ENCODE measurements at regions not wholly inside any gene's neighbourhood (a gene's known extent, or its start where the extent isn't known, plus 50 kb on each side); places are given as distances from the start of the nearest gene placed in this dataset.
"Not testable (repeated sequence)": the region's sequence is repeated elsewhere in the genome, so short reads cannot be mapped to it uniquely, and the experiment has no call there.

DNA sequence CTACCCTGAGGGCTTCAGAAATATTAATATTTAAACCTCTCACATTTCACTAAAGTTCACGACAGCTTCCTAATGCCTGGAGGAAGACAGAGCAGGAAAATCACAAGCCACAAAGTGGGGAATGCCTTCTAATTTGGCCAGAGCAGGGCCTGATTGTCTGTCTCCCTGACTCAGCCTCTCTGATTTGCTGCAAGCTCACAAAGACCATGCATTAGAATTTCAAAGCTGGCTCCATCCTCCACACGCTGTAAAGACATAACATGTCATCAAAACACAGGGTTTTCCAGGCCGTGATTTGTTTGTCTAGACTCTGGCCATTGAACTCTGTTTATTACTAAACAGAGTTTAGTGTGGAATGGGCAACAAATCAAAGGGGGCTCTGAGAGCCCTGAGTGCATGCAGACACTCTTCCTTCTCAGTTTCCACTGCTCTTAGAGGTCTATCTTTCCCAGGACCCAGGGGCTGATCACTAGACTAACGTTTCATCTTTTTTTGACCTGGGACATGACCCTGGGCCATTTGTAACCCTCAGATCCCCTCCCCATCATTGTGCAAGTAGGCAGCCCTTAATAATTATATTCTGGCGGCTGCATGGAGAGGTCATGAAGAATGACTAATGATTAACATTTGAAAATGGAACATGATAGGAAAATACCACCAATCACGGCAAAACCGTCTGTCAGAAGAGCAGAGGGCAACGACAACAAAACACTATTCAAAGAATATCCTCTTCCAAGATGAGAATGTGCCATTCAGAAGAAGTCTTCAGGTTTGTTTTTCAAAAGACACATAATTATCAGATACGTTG lies 140.2 kb downstream of the ENC1 start:
- no peak for DNase-seq (ENCODE audit: low spot score)

DNA sequence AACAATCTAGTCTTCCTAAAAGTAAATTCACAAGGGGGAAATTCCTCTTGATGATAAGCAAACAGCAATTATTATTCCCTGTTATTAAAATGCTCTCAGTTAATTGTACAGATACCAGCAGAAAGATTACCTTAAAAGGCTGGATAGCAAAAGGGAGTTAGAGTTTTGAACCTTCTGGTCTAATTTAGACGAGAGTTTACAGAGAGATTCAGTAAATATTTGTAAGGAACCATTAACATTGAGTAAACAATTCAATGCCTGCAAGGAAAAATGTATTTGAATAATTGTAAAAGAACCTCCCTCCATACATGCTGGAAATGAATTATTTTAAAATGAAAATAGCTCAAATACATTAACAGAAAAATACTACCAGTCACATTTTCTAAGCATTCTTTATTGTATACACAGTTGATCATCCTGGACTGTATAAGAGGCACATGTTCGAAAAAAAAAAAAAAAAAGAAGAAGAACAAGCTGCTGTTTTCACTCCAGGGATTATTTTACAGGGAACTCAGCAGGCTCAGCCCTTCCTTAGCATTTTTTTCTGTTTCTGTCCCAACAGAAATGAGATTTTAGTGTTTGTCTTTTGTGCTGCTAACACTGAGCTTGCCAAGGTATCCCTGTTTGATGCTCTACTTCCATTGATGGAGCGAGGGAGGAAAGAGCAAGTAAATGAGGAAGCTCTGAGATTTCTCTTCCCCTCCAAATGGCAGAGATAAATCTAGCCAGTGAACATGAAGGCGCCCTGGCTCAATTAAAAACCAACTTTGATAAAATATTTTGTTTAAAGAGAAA lies 141.1 kb downstream of the ENC1 start:
- DNase-seq (ENCODE audit: low spot score), result no peak

DNA sequence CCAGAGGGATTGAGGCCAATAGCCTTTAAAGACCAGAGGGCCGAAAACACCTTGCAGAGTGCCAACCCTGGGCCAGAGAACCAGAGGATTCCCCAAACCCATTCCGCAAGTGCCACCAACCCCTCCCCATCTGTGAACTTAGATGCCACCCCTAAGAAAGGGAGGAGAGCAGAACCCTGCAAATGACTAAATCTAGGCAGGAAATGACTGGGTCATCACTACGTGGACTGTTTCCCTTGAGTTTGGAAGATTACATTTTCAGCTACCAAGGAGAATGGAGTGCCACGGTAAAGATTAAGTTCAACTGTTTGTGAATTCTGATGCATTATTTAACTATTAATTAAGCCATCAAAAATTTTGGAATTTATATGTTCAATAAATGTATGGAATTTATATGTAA lies 142.8 kb downstream of the ENC1 start:
- DNase-seq (ENCODE audit: low spot score), result no peak

DNA sequence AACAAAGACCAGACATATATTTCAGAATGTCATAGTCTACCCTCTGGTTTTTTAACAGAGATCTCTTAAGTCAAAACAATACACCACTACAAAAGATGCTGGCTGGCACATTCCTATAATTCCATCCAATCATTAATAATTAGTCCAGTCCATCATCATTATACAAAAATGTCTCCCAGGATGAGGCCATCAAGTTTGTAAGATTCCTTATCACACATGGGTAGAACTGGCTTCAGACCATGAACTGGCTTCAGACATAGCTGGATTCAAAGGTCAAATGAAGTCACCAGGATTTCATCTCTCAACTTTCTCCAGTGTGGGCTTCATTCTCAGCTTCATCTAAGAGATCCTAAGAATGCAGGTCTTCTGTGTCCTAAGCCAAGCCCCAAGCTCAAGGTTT lies 147.1 kb downstream of the ENC1 start:
- no peak for DNase-seq (ENCODE audit: low spot score)

DNA sequence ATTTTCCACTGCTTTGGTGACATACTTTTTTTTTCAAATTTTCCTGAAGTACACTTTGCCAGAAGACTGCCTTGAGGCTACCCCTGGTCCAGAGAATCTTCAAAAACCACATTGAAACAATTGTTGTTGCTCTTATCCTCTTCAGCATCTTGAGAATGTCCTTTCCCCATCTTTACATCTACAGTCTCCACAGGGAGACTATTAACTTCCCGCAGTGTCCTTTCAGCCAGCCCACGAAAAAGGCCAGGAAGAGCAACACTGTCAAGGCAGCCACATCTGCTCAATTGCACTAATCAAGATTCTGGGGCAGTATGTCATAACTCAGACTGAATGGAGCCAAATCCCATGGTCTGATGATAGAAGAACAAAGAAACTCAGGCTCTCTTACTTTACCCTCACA lies 148.3 kb downstream of the ENC1 start:
- DNase-seq (ENCODE audit: low spot score), result no peak

DNA sequence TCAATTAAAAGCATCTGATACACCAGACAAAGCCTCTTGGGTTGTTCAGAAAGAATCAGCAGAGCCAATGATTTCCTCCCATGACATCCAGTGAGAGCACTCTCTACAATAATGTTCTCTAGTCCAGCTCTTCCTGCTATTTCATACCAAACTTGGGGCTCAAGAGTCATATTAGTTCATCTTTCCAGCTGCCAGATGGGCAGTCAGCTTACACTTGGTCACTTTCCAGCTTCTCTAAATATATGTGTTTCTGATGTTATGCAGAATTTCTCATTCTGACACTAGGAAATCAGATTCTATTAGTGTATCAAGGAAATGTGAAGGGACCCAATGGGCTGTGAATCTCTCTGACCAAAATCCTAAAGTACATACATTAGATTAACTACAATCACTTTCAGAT lies 148.9 kb downstream of the ENC1 start:
- no peak for DNase-seq (ENCODE audit: low spot score)

DNA sequence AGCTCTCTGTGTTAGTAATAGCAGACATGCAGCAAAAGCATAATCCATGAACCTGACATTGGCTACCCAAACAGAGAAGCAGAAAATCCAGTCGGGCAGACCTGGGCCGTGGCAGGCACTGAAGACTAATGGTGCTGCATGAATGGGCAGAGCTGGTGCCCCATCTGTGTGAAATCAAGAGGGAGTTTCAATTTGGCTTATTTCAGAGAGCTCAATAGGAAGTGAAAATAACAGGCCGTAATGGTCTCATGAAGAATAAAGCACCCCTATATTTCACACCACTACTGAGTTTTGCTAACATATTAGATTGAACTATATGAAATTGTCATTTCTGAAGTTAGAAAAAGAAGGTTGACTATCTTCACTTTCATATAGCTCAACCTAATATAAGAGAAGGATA lies 149.7 kb downstream of the ENC1 start:
- DNase-seq (ENCODE audit: low spot score), result no peak

DNA sequence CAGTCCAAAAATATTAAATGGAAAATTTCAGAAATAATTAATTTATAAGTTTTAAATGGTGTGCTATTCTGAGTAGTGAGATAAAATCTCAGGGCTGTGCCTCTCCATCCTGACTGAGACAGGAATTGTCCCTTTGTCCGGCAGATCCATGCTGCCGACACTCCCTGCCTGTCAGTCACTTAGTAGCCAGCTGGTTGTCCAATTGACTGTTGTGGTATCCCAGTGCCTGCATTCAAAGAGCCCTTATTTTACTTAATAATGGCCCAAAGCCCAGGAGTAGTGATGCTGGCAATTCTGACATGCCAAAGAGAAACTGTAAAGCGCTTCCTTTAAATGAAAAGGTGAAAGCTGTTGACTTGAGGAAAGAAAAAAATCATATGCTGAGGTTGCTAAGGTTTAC lies 157.5 kb downstream of the ENC1 start:
- no peak for DNase-seq (ENCODE audit: low spot score)

DNA sequence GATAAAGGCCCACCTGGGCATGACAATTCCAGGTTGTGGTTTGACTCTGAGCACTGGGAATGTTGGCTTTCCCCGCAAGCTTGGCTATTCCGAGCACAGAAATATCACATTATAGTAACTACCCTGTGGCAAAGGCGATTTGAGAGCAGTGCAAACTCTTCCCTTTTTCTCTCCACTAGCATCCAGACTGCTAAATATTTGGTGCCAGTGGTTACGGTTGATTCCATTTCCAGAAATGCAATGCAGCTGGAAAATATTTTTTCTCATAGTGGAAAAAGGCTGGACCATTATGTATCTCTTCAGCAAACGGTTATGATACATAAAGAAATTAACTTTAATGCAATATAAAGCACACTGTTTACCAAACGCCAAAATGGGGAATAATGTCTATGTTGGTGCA lies 158.0 kb downstream of the ENC1 start:
- DNase-seq (ENCODE audit: low spot score), result no peak

DNA sequence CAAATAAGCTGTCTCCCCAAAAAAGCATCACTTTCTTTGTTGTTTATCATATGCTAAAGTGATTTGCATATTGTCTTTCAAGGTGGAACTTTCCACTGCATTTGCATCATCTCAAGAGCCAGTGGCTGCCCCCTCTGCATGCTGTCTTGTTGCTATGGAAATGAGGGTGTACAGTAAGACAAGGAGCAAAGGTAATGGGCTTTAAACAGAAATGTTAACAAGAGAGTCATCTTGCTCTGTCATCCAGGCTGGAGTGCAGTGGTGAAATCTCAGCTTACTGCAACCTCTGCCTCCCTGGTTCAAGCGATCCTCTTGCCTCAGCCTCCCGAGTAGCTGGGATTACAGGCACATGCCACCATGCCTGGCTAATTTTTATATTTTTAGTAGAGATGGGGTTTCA lies 159.2 kb downstream of the ENC1 start:
- not testable (repeated sequence) for DNase-seq (ENCODE audit: low spot score)

DNA sequence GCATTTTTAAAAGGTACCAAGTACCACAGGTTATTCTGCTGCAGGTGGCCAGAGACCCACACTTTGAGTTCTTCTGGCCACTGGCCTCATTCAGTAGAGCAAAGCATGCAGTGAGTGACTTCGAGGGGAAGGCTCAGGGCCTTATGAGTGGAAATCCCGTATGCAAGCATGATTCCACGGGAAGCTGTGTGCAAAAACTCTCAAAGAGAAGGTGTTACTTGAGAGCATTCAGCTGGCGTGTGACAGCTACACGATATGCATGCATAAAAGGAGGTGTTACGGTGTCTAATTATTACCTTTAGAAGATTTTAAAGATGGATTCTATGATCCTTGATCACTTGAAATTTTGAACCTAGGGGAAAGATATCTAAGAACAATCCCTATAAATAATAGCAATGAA lies 160.3 kb downstream of the ENC1 start:
- DNase-seq (ENCODE audit: low spot score), result no peak

DNA sequence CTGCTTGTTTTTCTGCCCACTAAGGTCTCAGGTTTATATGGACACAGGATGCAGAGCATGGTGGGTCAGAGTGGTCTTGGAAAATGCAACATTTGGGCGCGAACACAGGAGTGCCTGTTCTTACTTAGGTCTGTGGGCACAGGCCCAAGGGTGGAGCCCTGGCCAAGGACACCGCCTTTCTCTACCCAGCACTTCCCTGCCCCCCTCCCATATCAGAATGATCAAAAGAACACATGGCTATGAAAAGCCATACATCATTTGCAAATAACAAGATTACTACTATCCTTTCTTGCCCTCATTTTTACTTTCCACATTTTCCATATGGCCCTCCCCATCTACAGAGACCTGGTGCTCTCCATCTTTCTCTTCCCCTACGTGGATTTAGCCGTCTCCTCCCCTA lies 162.2 kb downstream of the ENC1 start:
- no peak for DNase-seq (ENCODE audit: low spot score)

DNA sequence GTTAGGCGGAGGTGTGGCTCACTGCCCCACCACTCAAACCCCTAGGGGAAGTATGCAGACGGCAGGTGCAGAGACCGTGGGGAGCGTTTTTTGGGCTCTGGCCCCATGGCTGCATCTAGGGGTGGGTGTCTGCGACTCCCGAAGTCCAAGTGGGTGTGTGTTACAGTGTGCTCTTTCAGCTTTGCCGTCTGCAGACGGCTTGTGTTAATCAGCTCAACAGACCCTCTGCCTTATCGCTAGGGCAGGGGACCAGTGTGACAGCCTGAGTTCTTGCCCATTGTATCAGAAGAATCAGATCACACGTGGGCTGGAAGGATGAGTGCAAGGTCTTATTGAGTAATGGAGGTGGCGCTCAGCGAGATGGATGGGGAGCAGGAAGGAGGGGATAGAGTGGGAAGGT lies 162.8 kb downstream of the ENC1 start:
- DNase-seq (ENCODE audit: low spot score), result no peak

DNA sequence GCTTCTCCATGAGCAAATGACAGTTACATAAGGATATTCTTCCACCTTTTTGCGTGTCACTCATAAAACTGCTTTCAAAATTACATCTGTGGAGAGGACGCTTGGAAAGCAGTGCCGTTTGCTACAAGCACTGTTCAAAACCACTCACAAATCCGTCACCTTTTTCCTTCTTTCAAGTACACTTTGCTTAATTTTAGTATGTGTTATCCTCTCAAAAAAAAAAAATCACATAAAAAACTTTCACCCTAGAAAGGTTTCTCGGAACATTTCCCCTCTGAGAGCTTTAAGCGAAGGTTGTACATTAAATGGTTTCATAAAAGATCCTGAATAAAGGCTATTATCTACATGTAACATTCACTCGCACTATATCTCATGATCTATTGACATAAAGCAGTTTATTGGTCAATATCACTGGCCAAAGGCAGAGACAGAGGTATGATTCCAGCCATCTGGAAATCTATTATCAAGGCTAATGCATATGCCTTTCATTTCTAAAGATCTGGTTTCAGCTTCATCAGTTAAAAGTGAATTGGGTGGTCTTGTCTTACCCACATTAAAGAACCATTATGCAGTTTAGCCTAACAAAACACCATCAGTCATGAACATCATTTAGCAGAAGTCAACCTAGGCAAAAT lies 163.6 kb downstream of the ENC1 start:
- no peak for DNase-seq (ENCODE audit: low spot score)

DNA sequence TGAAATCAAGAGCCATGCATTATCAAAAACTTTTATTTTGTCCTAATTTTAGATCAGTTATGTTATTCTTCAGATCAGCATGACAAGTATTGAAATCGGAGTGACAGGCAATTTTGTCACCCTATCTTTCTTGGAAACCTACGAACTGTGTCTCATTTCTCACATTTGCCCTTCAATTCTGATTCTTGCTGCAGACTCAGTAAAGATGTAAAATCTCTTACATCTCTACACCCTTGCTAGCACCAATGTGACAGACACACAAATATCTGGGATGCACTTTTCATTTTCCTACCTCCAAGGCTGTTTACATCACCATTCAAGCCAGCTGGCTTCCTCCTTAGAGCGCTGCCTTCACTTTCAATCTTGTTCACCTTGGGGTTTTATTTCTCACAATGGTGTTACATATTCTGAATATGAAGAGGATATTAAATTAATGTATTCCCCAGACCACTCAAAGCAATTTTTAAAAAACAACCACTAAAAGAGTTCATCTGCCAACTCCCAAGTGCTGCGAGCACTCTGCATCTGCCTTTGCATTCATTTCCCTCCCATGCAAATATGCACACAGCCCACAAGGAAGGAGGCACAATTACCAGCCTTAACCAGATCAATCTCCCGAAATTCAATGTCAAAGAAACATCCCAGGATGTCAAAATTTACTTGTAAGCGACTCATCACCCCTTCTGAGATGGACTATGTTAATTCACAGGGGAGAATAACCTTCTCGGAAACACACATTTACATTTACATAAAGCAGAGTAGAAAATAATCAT lies 164.3 kb downstream of the ENC1 start:
- no peak for DNase-seq (ENCODE audit: low spot score)

DNA sequence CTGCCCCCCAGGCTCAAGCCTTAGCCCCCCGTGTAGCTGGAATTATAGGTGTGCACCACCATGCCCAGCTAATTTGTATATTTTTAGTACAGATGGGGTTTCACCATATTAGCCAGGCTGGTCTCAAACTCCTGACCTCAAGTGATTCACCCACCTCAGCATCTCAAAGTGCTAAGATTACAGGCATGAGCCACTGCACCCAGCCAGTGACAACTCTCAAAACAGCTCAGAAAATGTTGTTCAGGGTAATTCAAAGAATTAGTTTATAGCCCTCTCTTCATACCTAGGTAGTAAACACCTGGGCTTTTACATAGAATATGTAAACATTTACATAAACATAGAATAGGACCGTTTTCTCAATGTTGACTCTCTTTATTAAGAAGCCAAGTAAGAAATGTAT lies 168.7 kb downstream of the ENC1 start:
- no peak for DNase-seq (ENCODE audit: low spot score)

DNA sequence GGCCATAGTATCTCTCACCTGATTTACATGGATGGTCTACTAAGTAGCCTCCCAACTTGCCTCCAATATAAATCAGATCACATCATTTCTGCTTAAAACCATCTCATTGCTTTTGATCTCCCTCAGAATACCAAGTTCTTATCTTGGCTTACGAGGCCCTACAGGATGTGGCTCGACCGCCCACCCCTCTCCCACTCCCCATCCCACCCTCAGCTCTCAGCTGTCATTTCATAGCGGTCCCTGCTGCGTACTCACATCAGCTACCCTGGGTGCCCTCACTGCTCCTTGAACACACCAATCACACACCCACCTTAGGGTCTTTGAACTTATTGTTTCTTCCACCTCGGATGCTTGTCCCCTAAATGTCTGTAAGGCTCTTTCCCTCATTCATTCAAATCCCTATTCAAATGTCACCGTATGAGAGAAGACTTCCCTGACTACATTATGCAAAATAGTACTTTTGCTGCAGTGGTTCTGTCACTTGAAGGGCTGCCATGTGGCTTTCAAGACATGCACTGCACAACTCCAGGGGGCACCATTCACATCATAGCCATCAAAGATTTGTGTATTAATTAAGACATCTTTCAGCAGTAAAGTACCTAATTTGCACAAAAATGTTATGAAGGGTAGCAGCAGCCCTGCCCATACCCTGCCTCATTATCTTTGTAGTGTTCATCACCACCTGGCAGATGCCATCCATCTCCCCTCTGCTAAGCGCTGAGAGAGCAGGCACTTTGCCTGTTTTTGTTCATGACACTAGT lies 171.1 kb downstream of the ENC1 start:
- no peak for DNase-seq (ENCODE audit: low spot score)

DNA sequence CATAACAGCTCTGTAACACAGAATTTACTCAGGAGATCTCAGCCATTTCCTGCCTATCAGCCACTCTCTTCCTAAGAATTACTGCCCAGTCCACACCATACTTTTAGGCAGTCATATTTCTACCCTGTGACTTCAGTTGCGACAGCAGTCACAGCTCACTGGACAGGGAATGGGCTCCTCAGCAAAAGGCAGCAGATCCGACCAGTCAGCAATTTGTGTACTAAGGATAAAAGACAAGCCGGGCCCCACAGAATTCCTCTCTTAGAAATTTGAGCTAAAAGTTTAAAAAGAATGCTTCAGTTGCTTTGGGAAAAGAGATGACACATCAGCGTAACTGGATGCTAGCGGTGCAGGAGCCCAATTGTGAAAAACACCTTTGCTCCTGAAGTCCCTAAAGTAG lies 172.1 kb downstream of the ENC1 start:
- DNase-seq (ENCODE audit: low spot score), result no peak

DNA sequence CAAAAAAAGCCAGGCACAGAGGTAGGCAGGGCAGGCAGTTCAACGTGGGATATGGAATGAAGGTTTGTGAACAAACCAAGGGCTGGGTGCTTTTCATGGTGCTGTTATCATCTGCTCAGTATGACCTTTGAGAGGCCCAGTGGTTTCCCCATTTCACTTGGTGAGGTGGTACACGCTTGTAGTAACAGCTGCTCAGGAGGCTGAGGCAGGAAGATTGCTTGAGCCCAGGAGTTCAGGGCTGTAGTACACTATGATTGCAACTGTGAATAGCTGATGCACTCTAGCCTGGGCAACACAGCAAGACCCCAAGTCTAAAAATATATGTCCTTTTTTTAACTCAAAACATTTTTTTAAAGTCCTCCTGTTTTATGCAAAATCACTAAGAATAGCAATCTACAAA lies 174.8 kb downstream of the ENC1 start:
- no peak for DNase-seq (ENCODE audit: low spot score)

DNA sequence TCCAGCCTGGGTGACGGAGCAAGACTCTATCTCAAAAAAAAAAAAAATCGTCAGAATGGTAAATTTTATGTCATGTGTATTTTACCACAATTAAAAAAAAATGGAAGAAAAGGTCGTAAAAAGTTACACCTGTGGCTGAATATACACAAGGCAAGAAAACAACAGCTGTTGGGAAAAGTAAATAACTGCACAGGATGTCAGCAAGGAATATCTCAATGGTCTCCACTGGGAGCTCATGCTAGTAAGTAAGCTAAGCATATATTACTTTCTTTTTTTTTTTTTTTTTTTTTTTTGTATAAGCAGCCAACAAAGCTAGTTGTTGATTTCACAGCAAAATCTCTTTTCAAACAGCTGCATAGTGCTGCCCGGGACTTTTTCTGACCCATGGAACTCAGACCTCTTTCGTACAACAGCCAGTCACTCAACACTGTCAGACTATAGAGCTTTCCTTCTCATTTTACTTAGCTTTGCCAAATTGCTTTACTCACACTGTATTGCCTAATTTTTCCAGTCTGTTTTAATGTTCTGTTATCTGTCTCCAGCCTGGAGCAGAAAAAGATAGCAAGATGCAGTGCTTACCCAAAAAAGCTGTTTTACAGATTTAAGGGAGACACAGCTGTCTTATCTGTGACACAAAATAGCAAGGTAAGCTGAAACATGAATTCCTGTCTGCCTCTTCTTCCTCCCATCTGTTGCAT lies 175.9 kb downstream of the ENC1 start:
- DNase-seq (ENCODE audit: low spot score), result no peak

DNA sequence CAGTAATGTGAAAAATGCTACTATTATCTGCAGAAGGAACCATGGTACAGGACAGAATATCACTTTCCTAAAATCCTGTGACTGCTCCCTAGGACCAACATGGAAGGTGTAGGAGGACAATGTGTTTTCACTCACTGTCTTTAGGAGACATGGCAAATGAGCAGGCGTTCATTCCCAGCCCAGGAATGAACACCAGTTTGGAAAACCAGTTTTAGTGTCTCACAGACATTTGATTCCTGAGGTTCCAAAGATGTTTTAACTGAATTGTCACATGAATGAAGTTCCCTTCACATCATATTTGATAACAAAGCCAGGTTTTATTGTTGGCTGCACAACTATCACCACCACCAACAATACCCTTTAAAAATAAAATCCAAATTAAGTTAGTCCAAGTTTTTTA lies 178.2 kb downstream of the ENC1 start:
- DNase-seq (ENCODE audit: low spot score), result no peak

Measured in AG08396 (cell line).